ENCODE measurements at regions not wholly inside any gene's neighbourhood (a gene's known extent, or its start where the extent isn't known, plus 50 kb on each side); places are given as distances from the start of the nearest gene placed in this dataset.

DNA sequence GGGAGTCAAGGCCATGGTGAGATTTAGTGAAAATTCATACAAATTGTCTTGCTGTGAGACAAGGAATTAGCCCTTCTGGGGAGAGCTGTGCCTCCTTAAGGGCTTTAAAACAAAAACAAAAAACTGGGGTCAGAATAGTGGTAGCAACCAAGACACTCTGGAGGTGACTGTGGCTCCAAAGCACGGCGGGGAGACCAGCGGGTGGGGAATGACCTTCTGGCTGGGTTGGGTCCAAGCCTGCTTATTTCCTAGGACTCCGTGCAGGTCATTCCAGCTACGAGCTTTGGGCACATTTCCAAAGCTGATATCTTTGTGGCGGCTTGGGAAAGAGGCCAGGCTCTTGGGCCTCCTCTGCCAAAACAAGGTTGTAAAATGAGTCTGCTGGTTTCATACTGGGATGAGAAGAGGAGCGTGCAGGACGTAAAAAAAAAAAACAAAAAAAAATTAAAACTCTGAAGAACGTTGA is 348.3 kb downstream of the UQCRFS1 start:
- Histone ChIP-seq H3K27me3 (peaks cover 5% of the 10 kb centered on the region), H3K9me3 (replicated peaks in 1 of 3) (no peaks in the 10 kb centered on the region), H3K36me3 (replicated peaks in 1 of 2) (no peaks in the 10 kb centered on the region), H3K4me3 (no peak overlapping the region), H3K4me1 (replicated peaks in 1 of 2) (peaks cover 10% of the 10 kb centered on the region in 2 donors), H3K27ac (peak overlapping the region in 1 of 5 donors; percentile 9)
- intact Hi-C loops (cut with DNase I): no loop called here
- DNase-seq: peak; percentile 58 to 87 (median 83)
- TF ChIP-seq, protein P1, sequence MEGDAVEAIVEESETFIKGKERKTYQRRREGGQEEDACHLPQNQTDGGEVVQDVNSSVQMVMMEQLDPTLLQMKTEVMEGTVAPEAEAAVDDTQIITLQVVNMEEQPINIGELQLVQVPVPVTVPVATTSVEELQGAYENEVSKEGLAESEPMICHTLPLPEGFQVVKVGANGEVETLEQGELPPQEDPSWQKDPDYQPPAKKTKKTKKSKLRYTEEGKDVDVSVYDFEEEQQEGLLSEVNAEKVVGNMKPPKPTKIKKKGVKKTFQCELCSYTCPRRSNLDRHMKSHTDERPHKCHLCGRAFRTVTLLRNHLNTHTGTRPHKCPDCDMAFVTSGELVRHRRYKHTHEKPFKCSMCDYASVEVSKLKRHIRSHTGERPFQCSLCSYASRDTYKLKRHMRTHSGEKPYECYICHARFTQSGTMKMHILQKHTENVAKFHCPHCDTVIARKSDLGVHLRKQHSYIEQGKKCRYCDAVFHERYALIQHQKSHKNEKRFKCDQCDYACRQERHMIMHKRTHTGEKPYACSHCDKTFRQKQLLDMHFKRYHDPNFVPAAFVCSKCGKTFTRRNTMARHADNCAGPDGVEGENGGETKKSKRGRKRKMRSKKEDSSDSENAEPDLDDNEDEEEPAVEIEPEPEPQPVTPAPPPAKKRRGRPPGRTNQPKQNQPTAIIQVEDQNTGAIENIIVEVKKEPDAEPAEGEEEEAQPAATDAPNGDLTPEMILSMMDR (IDR thresholded peaks at IDR 0.05): no peak
- TF ChIP-seq POLR2A (IDR thresholded peaks at IDR 0.05): no peak
- 26 to 37% (median 28%) methylated on average over 9 of the region's 9 CpGs for whole genome bisulfite sequencing, 4 donors

DNA sequence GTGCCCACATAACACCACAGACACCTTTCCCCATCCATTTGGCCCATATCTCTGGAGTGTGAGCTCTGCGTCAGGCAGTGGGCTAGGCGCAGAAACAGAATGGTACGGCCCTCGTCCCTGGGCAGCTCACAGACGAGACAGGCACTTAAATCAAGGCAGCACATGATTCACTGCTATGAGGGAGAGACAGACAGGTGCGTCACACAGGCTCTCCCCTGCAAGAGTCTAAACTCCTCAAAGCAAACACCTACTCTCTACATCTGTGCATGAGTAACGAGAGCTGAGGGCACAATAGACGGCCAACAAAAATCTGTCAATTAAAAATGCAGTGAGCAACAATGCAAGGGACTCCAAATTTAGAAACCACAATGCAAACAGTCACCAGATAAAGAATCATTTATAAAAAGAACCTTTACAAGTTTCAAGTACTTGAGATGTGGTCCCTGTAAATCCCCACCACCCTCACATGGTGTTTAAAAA is 348.9 kb downstream of the UQCRFS1 start:
- intact Hi-C loops (cut with DNase I): no loop called here
- Histone ChIP-seq H3K27ac (peak overlapping the region in 1 of 5 donors; percentile 9), H3K4me1 (replicated peaks in 1 of 2) (peaks cover 10% of the 10 kb centered on the region in 2 donors), H3K9me3 (replicated peaks in 1 of 3) (no peaks in the 10 kb centered on the region), H3K27me3 (peaks cover 5% of the 10 kb centered on the region), H3K4me3 (no peak overlapping the region), H3K36me3 (replicated peaks in 1 of 2) (no peaks in the 10 kb centered on the region)
- 41 to 48% (median 42%) methylated on average over 4 to 8 of the region's 8 CpGs for WGBS, 4 donors
- TF ChIP-seq, protein P1 (IDR thresholded peaks at IDR 0.05): no peak
- TF ChIP-seq POLR2A (IDR thresholded peaks at IDR 0.05): no peak
- DNase-seq: peak in 5 of 7 donors; percentile 24 to 53 (median 30)

DNA sequence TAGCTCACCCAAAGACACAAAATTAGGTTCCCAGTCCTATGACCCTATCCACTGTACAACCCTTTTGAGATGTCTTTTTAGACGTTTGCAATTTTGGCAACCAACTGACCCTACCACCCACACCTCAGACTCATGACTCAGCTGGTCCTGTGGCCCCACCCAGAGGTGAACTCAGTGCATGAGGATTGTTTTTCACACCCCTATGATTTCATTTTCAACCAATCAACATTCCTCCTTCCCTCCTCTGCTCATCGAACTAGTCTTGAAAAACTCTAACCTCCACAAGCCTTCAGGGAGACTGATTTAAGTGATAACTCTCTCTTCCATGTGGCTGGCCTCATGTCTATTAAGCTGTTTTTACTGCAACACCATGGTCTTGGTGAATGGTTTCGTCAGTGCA is 350.7 kb downstream of the UQCRFS1 start:
- peaks cover 5% of the 10 kb centered on the region for H3K27me3 ChIP-seq
- H3K27ac ChIP-seq: no peak overlapping the region
- 42 to 51% (median 47%) methylated on average over 3 of the region's 3 CpGs for WGBS, 4 donors
- no peak for DNase-seq
- intact Hi-C loops (cut with DNase I): no loop called here
- no peak overlapping the region for H3K4me3 ChIP-seq
- H3K9me3 ChIP-seq (replicated peaks in 1 of 3): no peaks in the 10 kb centered on the region
- no peaks in the 10 kb centered on the region for H3K36me3 ChIP-seq (replicated peaks in 1 of 2)
- H3K4me1 ChIP-seq (replicated peaks in 1 of 2): peaks cover 10% of the 10 kb centered on the region in 2 donors
- no peak for TF ChIP-seq POLR2A (IDR thresholded peaks at IDR 0.05)
- TF ChIP-seq, protein P1 (IDR thresholded peaks at IDR 0.05): no peak

DNA sequence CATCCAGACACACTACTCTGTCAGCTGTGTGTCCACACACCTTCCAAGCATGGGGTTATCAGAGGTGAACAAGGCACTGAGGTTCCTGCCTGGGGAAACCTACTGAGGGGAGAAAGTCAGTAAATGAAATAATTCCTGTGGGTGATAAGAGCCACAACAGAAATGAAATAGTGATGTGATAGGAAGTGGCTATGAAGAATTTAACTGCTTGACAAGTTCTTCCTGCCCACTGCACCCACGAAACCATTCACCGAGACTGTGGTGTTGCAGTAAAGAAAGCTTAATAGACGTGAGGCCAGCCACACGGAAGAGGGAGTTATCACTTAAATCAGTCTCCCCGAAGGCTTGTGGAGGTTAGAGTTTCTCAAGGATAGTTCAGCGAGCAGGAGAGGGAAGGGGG is 353.1 kb downstream of the UQCRFS1 start:
- no peak overlapping the region for H3K4me3 ChIP-seq
- TF ChIP-seq, protein P1 (IDR thresholded peaks at IDR 0.05): no peak
- no peak for TF ChIP-seq POLR2A (IDR thresholded peaks at IDR 0.05)
- no peak for DNase-seq
- H3K4me1 ChIP-seq (replicated peaks in 1 of 2): peaks cover 7 to 10% of the 10 kb centered on the region in 2 donors
- H3K27me3 ChIP-seq: peaks cover 5% of the 10 kb centered on the region
- 41 to 65% (median 53%) methylated on average over 6 of the region's 6 CpGs for WGBS, 4 donors
- intact Hi-C loops (cut with DNase I): no loop called here
- H3K9me3 ChIP-seq (replicated peaks in 1 of 3): no peaks in the 10 kb centered on the region
- no peaks in the 10 kb centered on the region for H3K36me3 ChIP-seq (replicated peaks in 1 of 2)
- no peak overlapping the region for H3K27ac ChIP-seq
